Right cardiac atrium (tissue), 5 donors: ENCODE measurements at regions not wholly inside any gene's neighbourhood (a gene's known extent, or its start where the extent isn't known, plus 50 kb on each side); places are given as distances from the start of the nearest gene placed in this dataset.
"Not testable (repeated sequence)": the region's sequence is repeated elsewhere in the genome, so short reads cannot be mapped to it uniquely, and the experiment has no call there.

Experiments
- ATAC-seq, 2 donors: fragments of 200-7000 bp; cut with Tn5 transposase; one replicate each; pipeline versions ENCODE4 v1.8.0 to v1.9.1; 2020; ENCODE audit warnings: moderate library complexity in 2 of 2, mild to moderate bottlenecking in 1 of 2
- DNase-seq, 3 donors: peaks; one replicate each; pipeline ENCODE4 v3.0.0-alpha.2; 2020
- H3K27ac ChIP-seq: one replicate; pipeline ENCODE4 v1.5.1; 2013; ENCODE audit warnings: mild to moderate bottlenecking, low read length, control low read depth, moderate library complexity
- H3K27me3 ChIP-seq: one replicate; pipeline ENCODE4 v1.6.1; 2013; ENCODE audit not compliant: control insufficient read depth, insufficient read depth
- H3K4me1 ChIP-seq: one replicate; pipeline ENCODE4 v1.6.1; 2013; ENCODE audit warnings: low read length; ENCODE audit not compliant: control insufficient read depth, insufficient read depth
- H3K4me3 ChIP-seq: one replicate; pipeline ENCODE4 v1.5.1; 2013; ENCODE audit warnings: low read length, control low read depth
- H3K9me3 ChIP-seq: one replicate; pipeline ENCODE4 v1.6.1; 2013; ENCODE audit warnings: low read length; ENCODE audit not compliant: control insufficient read depth
- WGBS: extraction: QIAGEN DNeasy Blood & Tissue Kit; methylation state at CpG from one replicate; pipeline ENCODE4 v1.1.7; 2013; 5-methylcytosine and 5-hydroxymethylcytosine counted together
- intact Hi-C, 4 donors: fragments of 100-400 bp; cut with DNase I; formaldehyde crosslinking; loops; one replicate each; pipeline versions ENCODE4 v1.11.0 to v1.14.0; 2022 to 2023
- donor health status: healthy with polysubstance abuse.
- donor health status: DM: no; HTN: yes; CAD: no.
- donor health status: DM: no; HTN: no; CAD: no.
- donor health status: DM: no; HTN: yes; CAD: no; lungs with severe emphysema.
- donor health status: DM: yes; HTN: yes; CAD: no.

- no peaks in the 10 kb centered on the region for H3K9me3 ChIP-seq
- 74% methylated on average over 1 of the region's 1 CpG for WGBS
- intact Hi-C loops = no loop called here
- DNase-seq = no peak
- H3K4me1 ChIP-seq = no peaks in the 10 kb centered on the region
- no peak overlapping the region for H3K27ac ChIP-seq
- no peak for ATAC-seq
- H3K4me3 ChIP-seq = no peak overlapping the region
- H3K27me3 ChIP-seq = no peaks in the 10 kb centered on the region
Observed at GRCh38 chr4:97396605-97397004, 746.7 kb downstream of the STPG2 start.

GRCh38 chr4:97404876-97405523 lies 738.3 kb downstream of the STPG2 start:
- no peaks in the 10 kb centered on the region for H3K4me1 ChIP-seq
- no peaks in the 10 kb centered on the region for H3K27me3 ChIP-seq
- WGBS = 84% methylated on average over 5 of the region's 5 CpGs
- ATAC-seq = no peak
- no peak overlapping the region for H3K4me3 ChIP-seq
- DNase-seq = no peak
- H3K9me3 ChIP-seq = no peaks in the 10 kb centered on the region
- intact Hi-C loops = no loop called here
- H3K27ac ChIP-seq = no peak overlapping the region

GRCh38 chr4:97411356-97411755 lies 731.9 kb downstream of the STPG2 start:
- intact Hi-C loops = no loop called here
- peak in 1 of 2 donors; percentile 84 for ATAC-seq
- Histone ChIP-seq H3K27me3 (no peaks in the 10 kb centered on the region), H3K27ac (no peak overlapping the region), H3K9me3 (no peaks in the 10 kb centered on the region), H3K4me3 (no peak overlapping the region), H3K4me1 (peaks cover 2% of the 10 kb centered on the region)
- DNase-seq = peak in 2 of 3 donors; percentile 7 to 54
- 49% methylated on average over 3 of the region's 3 CpGs for WGBS

- H3K27me3 ChIP-seq = no peaks in the 10 kb centered on the region
- peaks cover 2% of the 10 kb centered on the region for H3K4me1 ChIP-seq
- intact Hi-C loops = no loop called here
- no peak overlapping the region for H3K4me3 ChIP-seq
- ATAC-seq = no peak
- H3K9me3 ChIP-seq = no peaks in the 10 kb centered on the region
- no peak for DNase-seq
- 49% methylated on average over 1 of the region's 1 CpG for WGBS
- H3K27ac ChIP-seq = no peak overlapping the region
Observed at GRCh38 chr4:97412331-97412730, 730.9 kb downstream of the STPG2 start.

- 81% methylated on average over 4 of the region's 4 CpGs for WGBS
Observed at GRCh38 chr4:97414161-97414560, 729.1 kb downstream of the STPG2 start.

GRCh38 chr4:97432551-97432950 lies 710.7 kb downstream of the STPG2 start:
- WGBS = 67% methylated on average over 2 of the region's 2 CpGs
- no peaks in the 10 kb centered on the region for H3K9me3 ChIP-seq

More at GRCh38 chr4:97414161-97414560, 729.1 kb downstream of the STPG2 start:
- intact Hi-C loops = no loop called here
- H3K27me3 ChIP-seq = no peaks in the 10 kb centered on the region
- peaks cover 2% of the 10 kb centered on the region for H3K4me1 ChIP-seq
- DNase-seq = no peak
- no peak overlapping the region for H3K27ac ChIP-seq
- no peak for ATAC-seq
- no peaks in the 10 kb centered on the region for H3K9me3 ChIP-seq
- H3K4me3 ChIP-seq = no peak overlapping the region

GRCh38 chr4:97437998-97438705 lies 705.1 kb downstream of the STPG2 start:
- intact Hi-C loops, ATAC-seq: not testable (repeated sequence)

More at GRCh38 chr4:97432551-97432950, 710.7 kb downstream of the STPG2 start:
- Histone ChIP-seq H3K27ac (no peak overlapping the region), H3K4me3 (no peak overlapping the region), H3K4me1 (no peaks in the 10 kb centered on the region), H3K27me3 (no peaks in the 10 kb centered on the region)
- ATAC-seq (no peak), DNase-seq (no peak)
- intact Hi-C loops = no loop called here

GRCh38 chr4:97453186-97453585 lies 690.1 kb downstream of the STPG2 start:
- Histone ChIP-seq H3K27me3 (no peaks in the 10 kb centered on the region), H3K27ac (no peak overlapping the region), H3K4me1 (no peaks in the 10 kb centered on the region), H3K9me3 (no peaks in the 10 kb centered on the region), H3K4me3 (no peak overlapping the region)
- ATAC-seq (no peak), DNase-seq (peak in 1 of 3 donors; percentile 18)
- intact Hi-C loops = no loop called here
- WGBS = 83% methylated on average over 6 of the region's 6 CpGs

More at GRCh38 chr4:97437998-97438705, 705.1 kb downstream of the STPG2 start:
- peak in 1 of 3 donors; percentile 22 for DNase-seq
- not testable (repeated sequence) for H3K27ac ChIP-seq, H3K27me3 ChIP-seq, H3K9me3 ChIP-seq, H3K4me3 ChIP-seq, H3K4me1 ChIP-seq
- WGBS = 92% methylated on average over 21 of the region's 21 CpGs

- no peak for ATAC-seq
- intact Hi-C loops = no loop called here
- Histone ChIP-seq H3K4me1 (no peaks in the 10 kb centered on the region), H3K27me3 (no peaks in the 10 kb centered on the region), H3K4me3 (no peak overlapping the region), H3K27ac (no peak overlapping the region), H3K9me3 (no peaks in the 10 kb centered on the region)
- no peak for DNase-seq
- 90% methylated on average over 1 of the region's 1 CpG for WGBS
Observed at GRCh38 chr4:97457253-97457652, 686.0 kb downstream of the STPG2 start.

- WGBS = 82% methylated on average over 5 of the region's 5 CpGs
- ATAC-seq = no peak
Observed at GRCh38 chr4:97468272-97468671, 675.0 kb downstream of the STPG2 start.

GRCh38 chr4:97475621-97476020 lies 667.7 kb downstream of the STPG2 start:
- 78% methylated on average over 3 of the region's 3 CpGs for WGBS
- ATAC-seq (no peak), DNase-seq (no peak)
- intact Hi-C loops = no loop called here
- Histone ChIP-seq H3K4me1 (no peaks in the 10 kb centered on the region), H3K9me3 (no peaks in the 10 kb centered on the region), H3K4me3 (no peak overlapping the region), H3K27me3 (no peaks in the 10 kb centered on the region), H3K27ac (no peak overlapping the region)

More at GRCh38 chr4:97468272-97468671, 675.0 kb downstream of the STPG2 start:
- no peak for DNase-seq
- Histone ChIP-seq H3K27me3 (no peaks in the 10 kb centered on the region), H3K4me3 (no peak overlapping the region), H3K9me3 (no peaks in the 10 kb centered on the region), H3K27ac (no peak overlapping the region), H3K4me1 (no peaks in the 10 kb centered on the region)
- intact Hi-C loops = no loop called here
